T-cell (primary cell): ENCODE measurements at regions not wholly inside any gene's neighbourhood (a gene's known extent, or its start where the extent isn't known, plus 50 kb on each side); places are given as distances from the start of the nearest gene placed in this dataset.

Source experiments
- ATAC-seq, 4 experiments: fragments of 200-7000 bp in 3 of 4; fragments of 150-1000 bp in 1 of 4; cut with Tn5 transposase; replicated peaks in 1 of 4; 1 replicate in 3 of 4; 2 replicates in 1 of 4; pipeline ENCODE4 v1.10.0; 2021; ENCODE audit warnings: moderate library complexity in 3 of 4, mild to moderate bottlenecking in 2 of 4, moderate number of reproducible peaks in 1 of 4
- CTCF ChIA-PET, 2 donors: fragments of 300-600 bp; sonication (Branson Sonifier 250); formaldehyde crosslinking; loops; one replicate each; lab custom pipeline; 2022; ENCODE audit warnings: antibody characterized with exemption in 2 of 2; lab: Charles Lee
- POLR2A ChIA-PET, 2 donors: fragments of 300-600 bp; sonication (Branson Sonifier 250); formaldehyde crosslinking; loops; one replicate each; lab custom pipeline; 2022; ENCODE audit warnings: antibody characterized with exemption in 2 of 2; lab: Charles Lee
- DNase-seq, 35 experiments: peaks; one replicate each; pipeline versions ENCODE4 v3.0.0 to v3.0.0-alpha.2; 2013 to 2023
- H3K27ac ChIP-seq: one replicate; pipeline ENCODE4 v1.5.1; 2013; ENCODE audit warnings: low read length
- H3K27me3 ChIP-seq, 2 experiments: replicated peaks in 1 of 2; 1 replicate in 1 of 2; 2 replicates in 1 of 2; pipeline versions ENCODE4 v1.6.1 to v1.7.0; 2013; ENCODE audit warnings: low read length in 1 of 2, mixed read lengths in 1 of 2; ENCODE audit not compliant: control insufficient read depth in 2 of 2, insufficient read depth in 2 of 2; ENCODE audit errors: extremely low read depth in 1 of 2
- H3K36me3 ChIP-seq, 2 donors: 1 replicate in 1 of 2; 2 replicates in 1 of 2; pipeline versions ENCODE4 v1.6.1 to v1.7.0; 2013; ENCODE audit warnings: low read length in 1 of 2; ENCODE audit not compliant: control insufficient read depth in 2 of 2, insufficient read depth in 1 of 2; ENCODE audit errors: extremely low read depth in 1 of 2
- H3K4me1 ChIP-seq, 2 experiments: 1 replicate in 1 of 2; 2 replicates in 1 of 2; pipeline versions ENCODE4 v1.6.1 to v1.7.0; 2013; ENCODE audit warnings: low read length in 2 of 2, mixed read lengths in 1 of 2; ENCODE audit not compliant: insufficient read depth in 2 of 2, control insufficient read depth in 1 of 2; ENCODE audit errors: extremely low read depth in 1 of 2
- H3K4me3 ChIP-seq, 2 donors: 1 replicate in 1 of 2; 2 replicates in 1 of 2; pipeline versions ENCODE4 v1.5.1 to v1.7.0; 2013; ENCODE audit warnings: mild to moderate bottlenecking in 2 of 2, low read length in 1 of 2, moderate library complexity in 1 of 2; ENCODE audit not compliant: control insufficient read depth in 1 of 2; ENCODE audit errors: extremely low read depth in 1 of 2
- H3K9me3 ChIP-seq: 2 replicates; pipeline ENCODE4 v1.7.0; 2013
- H3K27ac Mint-ChIP-seq, 2 donors: one replicate each; pipeline ENCODE4 v1.8.0; 2020 to 2021; ENCODE audit warnings: mild to moderate bottlenecking in 2 of 2, mixed read lengths in 2 of 2
- H3K27me3 Mint-ChIP-seq, 2 donors: one replicate each; pipeline ENCODE4 v1.8.0; 2021 to 2022; ENCODE audit warnings: mixed read lengths in 2 of 2
- H3K36me3 Mint-ChIP-seq: one replicate; pipeline ENCODE4 v1.8.0; 2021; ENCODE audit warnings: mixed read lengths
- H3K4me1 Mint-ChIP-seq, 3 donors: one replicate each; pipeline ENCODE4 v1.8.0; 2020 to 2022; ENCODE audit warnings: mixed read lengths in 3 of 3, mild to moderate bottlenecking in 1 of 3
- H3K4me3 Mint-ChIP-seq, 3 donors: one replicate each; pipeline ENCODE4 v1.8.0; 2020 to 2022; ENCODE audit warnings: mild to moderate bottlenecking in 3 of 3, mixed read lengths in 3 of 3, moderate library complexity in 3 of 3
- H3K9me3 Mint-ChIP-seq, 3 donors: one replicate each; pipeline ENCODE4 v1.8.0; 2020 to 2022; ENCODE audit warnings: mixed read lengths in 3 of 3
- WGBS: methylation state at CpG from one replicate; pipeline ENCODE4 v1.1.5; 2013; ENCODE audit warnings: missing lambda C conversion rate; ENCODE audit not compliant: insufficient coverage; 5-methylcytosine and 5-hydroxymethylcytosine counted together

DNA sequence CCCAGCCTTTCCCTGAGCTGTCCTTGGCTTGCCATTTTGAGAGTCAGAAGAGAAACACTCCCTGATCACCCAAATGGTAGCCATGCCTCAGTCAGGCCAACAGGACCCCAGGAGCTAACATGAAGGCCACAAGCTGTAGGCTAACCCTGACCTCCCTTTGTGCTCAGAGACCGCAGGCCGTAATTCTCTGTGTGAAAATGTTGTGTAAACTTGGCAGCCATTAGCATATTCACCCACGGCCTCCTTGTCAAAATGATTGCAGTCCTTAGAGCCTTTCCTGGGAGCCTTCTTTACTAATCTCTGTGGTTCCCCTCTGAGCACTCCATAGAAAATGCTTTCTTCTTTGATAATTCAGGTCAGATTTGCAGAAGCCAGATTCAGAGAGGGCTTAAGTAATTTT is 418.9 kb downstream of the COG6 start:
- Histone ChIP-seq H3K36me3 (no peaks in the 10 kb centered on the region), H3K27me3 (peaks cover 0 to 3% of the 10 kb centered on the region in 2 experiments), H3K4me3 (no peak overlapping the region), H3K4me1 (peaks cover 9 to 14% of the 10 kb centered on the region in 2 experiments), H3K9me3 (no peaks in the 10 kb centered on the region), H3K27ac (no peak overlapping the region)
- DNase-seq (no peak), ATAC-seq (no peak)
- Mint-ChIP-seq H3K36me3 (no peaks in the 10 kb centered on the region), H3K4me1 (peaks cover 26 to 45% (median 31%) of the 10 kb centered on the region in 3 donors), H3K27ac (no peak overlapping the region), H3K9me3 (no peaks in the 10 kb centered on the region), H3K27me3 (no peaks in the 10 kb centered on the region), H3K4me3 (no peak overlapping the region)
- CTCF ChIA-PET, result interaction anchor here in 1 of 2 donors (0.5 to 0.6 kb wide), 2 partner anchors 616 to 696 kb away, joined by 4 to 5 read pairs; no protein-coding TSS in a partner anchor
- 100% methylated on average over 1 of the region's 3 CpGs for WGBS
- POLR2A ChIA-PET, result no interaction called here

DNA sequence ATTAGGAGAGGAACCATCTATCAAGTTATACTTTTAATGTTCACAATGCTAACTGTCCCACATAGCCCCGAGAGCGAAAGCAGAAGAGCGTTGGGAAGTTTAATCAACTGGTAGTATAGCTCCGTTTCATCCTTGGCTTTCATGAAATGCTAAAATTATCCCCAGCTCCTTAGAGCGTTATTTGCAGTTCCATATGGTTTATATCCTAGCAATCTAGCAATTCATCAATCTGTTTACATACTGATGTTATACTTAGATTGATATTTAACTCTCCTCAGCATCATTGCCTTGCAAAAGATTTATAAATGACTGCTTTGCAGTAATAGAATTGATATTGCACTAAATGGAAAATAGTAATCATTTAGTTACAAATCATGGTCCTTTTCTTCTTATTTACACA is 419.8 kb downstream of the COG6 start:
- no peak overlapping the region for H3K4me3 Mint-ChIP-seq
- Histone ChIP-seq H3K4me3 (no peak overlapping the region), H3K9me3 (no peaks in the 10 kb centered on the region), H3K4me1 (peaks cover 5% of the 10 kb centered on the region in 2 experiments), H3K27ac (no peak overlapping the region), H3K36me3 (no peaks in the 10 kb centered on the region), H3K27me3 (peaks cover 0 to 3% of the 10 kb centered on the region in 2 experiments)
- no peaks in the 10 kb centered on the region for H3K27me3 Mint-ChIP-seq
- no peaks in the 10 kb centered on the region for H3K36me3 Mint-ChIP-seq
- peaks cover 18 to 35% (median 22%) of the 10 kb centered on the region in 3 donors for H3K4me1 Mint-ChIP-seq
- 90% methylated on average over 2 of the region's 5 CpGs for WGBS
- ATAC-seq (no peak), DNase-seq (no peak)
- CTCF ChIA-PET, result no interaction called here
- no peaks in the 10 kb centered on the region for H3K9me3 Mint-ChIP-seq
- POLR2A ChIA-PET, result no interaction called here
- H3K27ac Mint-ChIP-seq, result peak overlapping the region in 1 of 2 donors; percentile 49

DNA sequence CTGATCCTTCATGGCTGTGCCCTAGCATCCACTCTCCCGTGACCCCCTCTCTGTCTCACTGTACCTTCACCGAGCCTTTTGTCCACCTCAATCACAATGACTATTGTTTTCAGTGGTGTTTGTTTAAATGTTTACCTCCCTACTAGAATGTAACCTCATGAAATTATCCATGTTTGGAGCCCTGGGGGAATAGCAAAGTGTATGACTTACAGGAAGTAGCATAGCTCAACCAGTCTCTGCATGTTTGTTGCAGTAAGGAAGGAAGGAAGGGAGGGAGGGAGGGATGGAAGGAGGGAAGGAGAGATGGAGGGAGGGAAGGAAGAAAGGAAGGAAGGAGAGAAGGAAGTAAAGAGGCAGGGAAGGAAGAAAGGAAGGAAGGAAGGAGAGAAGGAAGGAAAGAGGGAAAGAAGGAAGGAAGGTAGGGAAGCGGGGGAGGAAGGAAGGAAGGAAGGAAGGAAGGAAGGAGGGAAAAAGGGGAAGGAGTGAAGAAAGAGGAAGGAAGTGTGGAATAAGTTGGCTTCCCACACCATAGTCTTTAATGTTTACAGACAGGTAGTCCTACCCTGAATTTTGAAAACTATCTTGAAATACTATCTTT is 421.4 kb downstream of the COG6 start:
- Histone ChIP-seq H3K27ac (no peak overlapping the region), H3K36me3 (no peaks in the 10 kb centered on the region), H3K4me3 (no peak overlapping the region), H3K27me3 (peaks cover 0 to 3% of the 10 kb centered on the region in 2 experiments), H3K4me1 (no peaks in the 10 kb centered on the region), H3K9me3 (no peaks in the 10 kb centered on the region)
- WGBS, result 80% methylated on average over 1 of the region's 3 CpGs
- H3K4me1 Mint-ChIP-seq, result peaks cover 5 to 27% (median 9%) of the 10 kb centered on the region in 3 donors
- no peaks in the 10 kb centered on the region for H3K27me3 Mint-ChIP-seq
- H3K4me3 Mint-ChIP-seq, result no peak overlapping the region
- H3K27ac Mint-ChIP-seq, result no peak overlapping the region
- no peaks in the 10 kb centered on the region for H3K36me3 Mint-ChIP-seq
- DNase-seq, result no peak
- ChIA-PET POLR2A (no interaction called here), CTCF (no interaction called here)
- no peaks in the 10 kb centered on the region for H3K9me3 Mint-ChIP-seq
- no peak for ATAC-seq

DNA sequence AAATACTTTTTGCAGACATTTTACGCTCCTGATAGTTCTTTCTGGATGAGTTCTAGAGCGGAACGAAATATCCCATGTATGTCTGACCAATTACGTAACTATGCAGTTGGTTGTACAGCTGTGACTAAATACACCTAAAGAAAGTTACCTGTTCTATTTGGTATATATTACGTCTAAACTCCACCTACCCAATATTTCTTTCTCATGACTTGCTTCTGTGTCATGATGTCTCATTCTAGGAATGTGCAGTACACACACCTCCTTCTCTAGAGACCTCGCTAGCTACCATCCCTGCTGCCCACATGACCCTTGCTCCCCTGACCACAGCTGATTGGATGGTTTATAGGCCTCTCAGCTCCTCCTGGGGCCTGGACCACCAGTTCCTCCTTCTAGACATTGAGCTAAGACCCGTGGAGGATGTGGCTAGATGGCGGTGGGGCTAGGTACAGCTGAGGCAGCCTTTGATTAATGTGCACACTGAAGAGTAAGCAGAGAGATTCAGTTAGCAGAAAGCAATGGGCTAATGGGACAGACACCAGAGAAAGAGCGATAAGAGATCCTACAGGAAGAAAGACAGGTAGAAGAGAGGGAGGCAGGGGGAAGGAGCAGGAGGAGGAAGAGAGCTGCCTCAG is 422.1 kb downstream of the COG6 start:
- POLR2A ChIA-PET, result no interaction called here
- H3K27ac ChIP-seq, result no peak overlapping the region
- CTCF ChIA-PET, result interaction anchor here in 1 of 2 donors (0.6 kb wide), 1 partner anchor 48 kb away, joined by 3 read pairs; no protein-coding TSS in a partner anchor
- WGBS, result 81% methylated on average over 3 of the region's 9 CpGs
- H3K27ac Mint-ChIP-seq, result no peak overlapping the region
- H3K4me3 ChIP-seq, result no peak overlapping the region
- H3K9me3 ChIP-seq, result no peaks in the 10 kb centered on the region
- peaks cover 0 to 3% of the 10 kb centered on the region in 2 experiments for H3K27me3 ChIP-seq
- no peaks in the 10 kb centered on the region for H3K9me3 Mint-ChIP-seq
- H3K27me3 Mint-ChIP-seq, result no peaks in the 10 kb centered on the region
- no peak overlapping the region for H3K4me3 Mint-ChIP-seq
- no peaks in the 10 kb centered on the region for H3K36me3 Mint-ChIP-seq
- H3K4me1 Mint-ChIP-seq, result peaks cover 5 to 27% (median 8%) of the 10 kb centered on the region in 3 donors
- no peak for ATAC-seq
- DNase-seq, result no peak
- H3K36me3 ChIP-seq, result no peaks in the 10 kb centered on the region
- H3K4me1 ChIP-seq, result no peaks in the 10 kb centered on the region

DNA sequence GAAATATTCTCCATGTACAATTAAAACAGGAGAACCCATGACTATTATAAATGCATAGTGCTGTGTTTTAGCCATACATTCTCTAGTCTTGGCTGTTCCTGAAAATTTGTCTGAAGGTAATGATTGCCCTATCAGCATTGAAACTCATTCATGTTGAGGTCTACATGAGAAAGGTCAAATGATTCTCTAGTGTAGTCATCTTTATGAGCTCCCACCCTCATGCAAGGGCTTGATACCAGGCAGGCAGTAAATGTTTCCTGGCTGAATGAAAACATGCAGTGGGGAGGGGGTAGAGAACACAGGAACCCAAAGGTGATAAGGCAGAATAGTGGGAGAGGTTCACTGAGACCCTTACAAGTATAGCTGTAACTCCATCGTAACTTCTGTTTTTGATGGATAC is 424.3 kb downstream of the COG6 start:
- H3K4me3 ChIP-seq, result no peak overlapping the region
- 100% methylated on average over 1 of the region's 1 CpG for WGBS
- no peaks in the 10 kb centered on the region for H3K9me3 Mint-ChIP-seq
- no peaks in the 10 kb centered on the region for H3K36me3 ChIP-seq
- CTCF ChIA-PET, result interaction anchor here in 1 of 2 donors (1.0 kb wide), 1 partner anchor 10 kb away, joined by 5 read pairs; no protein-coding TSS in a partner anchor
- H3K27me3 ChIP-seq, result no peaks in the 10 kb centered on the region
- no peaks in the 10 kb centered on the region for H3K36me3 Mint-ChIP-seq
- no peaks in the 10 kb centered on the region for H3K27me3 Mint-ChIP-seq
- no peak overlapping the region for H3K4me3 Mint-ChIP-seq
- ATAC-seq (no peak), DNase-seq (no peak)
- no peak overlapping the region for H3K27ac Mint-ChIP-seq
- H3K4me1 ChIP-seq, result no peaks in the 10 kb centered on the region
- H3K27ac ChIP-seq, result no peak overlapping the region
- POLR2A ChIA-PET, result no interaction called here
- H3K4me1 Mint-ChIP-seq, result peaks cover 5 to 27% (median 8%) of the 10 kb centered on the region in 3 donors
- no peaks in the 10 kb centered on the region for H3K9me3 ChIP-seq

DNA sequence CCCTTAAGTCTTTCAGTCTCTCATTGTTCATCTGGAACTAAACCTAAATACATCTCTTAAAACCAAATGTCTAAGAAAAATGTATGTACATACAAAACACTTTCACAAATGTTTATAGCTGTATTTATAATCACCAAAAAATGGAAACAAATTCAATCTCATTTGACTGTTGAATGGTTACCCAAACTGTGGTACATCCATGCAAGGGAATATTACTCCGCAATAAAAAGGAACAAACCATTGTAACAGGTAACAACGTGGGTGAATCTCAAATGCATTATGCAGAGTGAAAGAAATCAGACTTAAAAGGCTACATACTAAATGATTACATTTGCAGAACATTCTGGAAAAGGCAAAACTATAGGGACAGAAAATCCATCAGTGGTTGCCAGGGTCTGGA is 425.2 kb downstream of the COG6 start:
- ATAC-seq, result no peak
- Mint-ChIP-seq H3K27ac (no peak overlapping the region), H3K4me3 (no peak overlapping the region), H3K9me3 (no peaks in the 10 kb centered on the region), H3K27me3 (no peaks in the 10 kb centered on the region), H3K4me1 (peaks cover 5 to 27% (median 8%) of the 10 kb centered on the region in 3 donors), H3K36me3 (no peaks in the 10 kb centered on the region)
- DNase-seq, result no peak
- Histone ChIP-seq H3K4me1 (no peaks in the 10 kb centered on the region), H3K4me3 (no peak overlapping the region), H3K27me3 (no peaks in the 10 kb centered on the region), H3K27ac (no peak overlapping the region), H3K9me3 (no peaks in the 10 kb centered on the region), H3K36me3 (no peaks in the 10 kb centered on the region)
- 100% methylated on average over 1 of the region's 2 CpGs for WGBS
- POLR2A ChIA-PET, result no interaction called here
- CTCF ChIA-PET, result no interaction called here
